ENCODE measurements at regions not wholly inside any gene's neighbourhood (a gene's known extent, or its start where the extent isn't known, plus 50 kb on each side); places are given as distances from the start of the nearest gene placed in this dataset.

DNA sequence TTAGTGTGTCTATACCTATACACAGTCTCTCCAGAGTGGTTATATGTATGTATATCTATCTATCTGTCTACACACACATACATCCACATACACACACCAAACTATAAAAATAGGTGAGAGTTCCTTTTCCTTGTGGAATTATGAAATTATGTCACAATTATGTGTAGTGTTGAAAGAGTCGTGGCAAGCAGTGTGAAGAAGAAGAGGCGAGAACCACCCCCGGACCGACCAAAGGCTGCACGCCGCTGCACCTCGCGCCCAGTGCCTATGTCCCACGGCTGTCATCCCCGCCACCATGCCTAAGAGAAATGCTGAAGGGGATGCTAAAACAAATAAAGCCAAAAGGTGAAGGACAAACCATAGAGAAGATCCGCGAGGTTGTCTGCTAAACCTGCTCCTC, 95.0 kb upstream of the RAP2B start:
- H3K4me3 ChIP-seq (ENCODE audit: low read depth, low read length): no peak overlapping the region
- TF ChIP-seq, protein P1, sequence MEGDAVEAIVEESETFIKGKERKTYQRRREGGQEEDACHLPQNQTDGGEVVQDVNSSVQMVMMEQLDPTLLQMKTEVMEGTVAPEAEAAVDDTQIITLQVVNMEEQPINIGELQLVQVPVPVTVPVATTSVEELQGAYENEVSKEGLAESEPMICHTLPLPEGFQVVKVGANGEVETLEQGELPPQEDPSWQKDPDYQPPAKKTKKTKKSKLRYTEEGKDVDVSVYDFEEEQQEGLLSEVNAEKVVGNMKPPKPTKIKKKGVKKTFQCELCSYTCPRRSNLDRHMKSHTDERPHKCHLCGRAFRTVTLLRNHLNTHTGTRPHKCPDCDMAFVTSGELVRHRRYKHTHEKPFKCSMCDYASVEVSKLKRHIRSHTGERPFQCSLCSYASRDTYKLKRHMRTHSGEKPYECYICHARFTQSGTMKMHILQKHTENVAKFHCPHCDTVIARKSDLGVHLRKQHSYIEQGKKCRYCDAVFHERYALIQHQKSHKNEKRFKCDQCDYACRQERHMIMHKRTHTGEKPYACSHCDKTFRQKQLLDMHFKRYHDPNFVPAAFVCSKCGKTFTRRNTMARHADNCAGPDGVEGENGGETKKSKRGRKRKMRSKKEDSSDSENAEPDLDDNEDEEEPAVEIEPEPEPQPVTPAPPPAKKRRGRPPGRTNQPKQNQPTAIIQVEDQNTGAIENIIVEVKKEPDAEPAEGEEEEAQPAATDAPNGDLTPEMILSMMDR (IDR thresholded peaks at IDR 0.05; ENCODE audit: low read depth, low read length): no peak
- no peak overlapping the region for H3K27ac ChIP-seq (ENCODE audit: low read depth, low read length)
- H3K9me3 ChIP-seq (ENCODE audit: control insufficient read depth, insufficient read depth, low read length): peaks cover 2% of the 10 kb centered on the region; the same call in 1 of the 2 replicates
- no peak for DNase-seq (ENCODE audit: low read depth, low spot score)
- ChIA-PET POLR2A (no interaction called here), CTCF (no interaction called here)
- H3K27me3 ChIP-seq (ENCODE audit: control insufficient read depth, insufficient read depth, low read length): no peaks in the 10 kb centered on the region

DNA sequence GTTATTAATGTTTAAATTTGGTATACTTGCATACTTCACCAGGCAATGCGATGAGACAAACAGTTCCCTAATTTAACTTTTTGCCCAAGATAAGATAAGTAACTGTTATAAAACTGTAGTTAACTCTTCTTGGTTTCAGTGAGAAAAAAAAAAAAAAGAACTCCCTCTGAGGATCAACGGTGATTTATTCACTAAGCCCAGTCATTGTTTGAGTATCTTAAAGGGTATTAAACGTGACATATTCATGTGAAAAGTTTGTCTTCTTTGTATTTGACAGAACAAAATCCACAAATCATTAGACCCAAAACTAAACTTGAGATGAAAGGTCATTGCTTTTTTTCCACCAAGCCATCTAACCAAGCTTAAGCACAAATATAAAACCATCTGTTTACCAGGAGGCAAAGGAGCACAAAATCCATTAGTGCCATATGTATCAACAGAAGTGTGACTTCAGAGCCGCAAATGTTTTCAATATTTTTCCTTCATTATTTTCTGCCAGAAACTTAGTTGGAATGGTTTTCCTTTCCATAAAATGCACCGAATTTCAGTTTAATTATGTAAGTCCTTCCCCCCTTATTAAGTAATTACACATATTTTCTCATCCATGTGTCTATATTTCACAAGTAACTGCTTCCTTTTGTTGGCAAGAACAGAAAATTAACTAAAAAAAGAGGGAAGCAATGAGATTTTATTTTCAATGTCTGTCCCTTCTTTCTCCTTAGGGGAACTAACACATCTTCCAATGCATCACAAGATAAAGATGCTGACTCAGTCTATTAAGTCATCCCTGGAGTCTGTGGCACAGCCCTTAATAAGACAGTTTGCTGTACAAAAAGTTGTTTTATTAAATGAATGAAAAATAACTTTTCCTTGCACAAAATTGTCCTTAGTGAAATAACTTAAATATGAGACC, 92.2 kb upstream of the RAP2B start:
- CTCF ChIA-PET: no interaction called here
- POLR2A ChIA-PET: no interaction called here
- H3K27me3 ChIP-seq (ENCODE audit: control insufficient read depth, insufficient read depth, low read length): no peaks in the 10 kb centered on the region
- H3K27ac ChIP-seq (ENCODE audit: low read depth, low read length): no peak overlapping the region
- TF ChIP-seq, protein P1 (IDR thresholded peaks at IDR 0.05; ENCODE audit: low read depth, low read length): no peak
- peaks cover 2% of the 10 kb centered on the region; the same call in 1 of the 2 replicates for H3K9me3 ChIP-seq (ENCODE audit: control insufficient read depth, insufficient read depth, low read length)
- no peak overlapping the region for H3K4me3 ChIP-seq (ENCODE audit: low read depth, low read length)
- no peak for DNase-seq (ENCODE audit: low read depth, low spot score)

DNA sequence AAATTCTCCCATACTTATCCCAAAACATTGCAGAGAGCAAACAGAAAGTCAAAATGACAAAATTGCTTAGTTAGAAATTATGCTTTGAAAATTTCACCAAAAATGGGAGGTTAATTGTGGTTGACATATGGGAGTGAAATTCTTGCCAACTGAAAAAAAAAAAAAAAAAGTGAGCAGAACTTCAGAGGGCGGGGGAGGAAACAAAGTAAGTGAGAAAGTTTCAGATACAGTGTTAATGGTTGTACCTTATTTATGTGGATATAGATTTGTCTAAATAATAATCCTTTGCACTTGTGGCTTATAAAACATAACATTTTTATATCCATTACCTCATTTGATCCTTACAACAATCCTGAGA, 91.5 kb upstream of the RAP2B start:
- Histone ChIP-seq H3K27ac (ENCODE audit: low read depth, low read length) (no peak overlapping the region), H3K4me3 (ENCODE audit: low read depth, low read length) (no peak overlapping the region), H3K27me3 (ENCODE audit: control insufficient read depth, insufficient read depth, low read length) (no peaks in the 10 kb centered on the region), H3K9me3 (ENCODE audit: control insufficient read depth, insufficient read depth, low read length) (peaks cover 2% of the 10 kb centered on the region; the same call in 1 of the 2 replicates)
- ChIA-PET POLR2A (no interaction called here), CTCF (no interaction called here)
- no peak for DNase-seq (ENCODE audit: low read depth, low spot score)
- TF ChIP-seq, protein P1 (IDR thresholded peaks at IDR 0.05; ENCODE audit: low read depth, low read length): no peak

DNA sequence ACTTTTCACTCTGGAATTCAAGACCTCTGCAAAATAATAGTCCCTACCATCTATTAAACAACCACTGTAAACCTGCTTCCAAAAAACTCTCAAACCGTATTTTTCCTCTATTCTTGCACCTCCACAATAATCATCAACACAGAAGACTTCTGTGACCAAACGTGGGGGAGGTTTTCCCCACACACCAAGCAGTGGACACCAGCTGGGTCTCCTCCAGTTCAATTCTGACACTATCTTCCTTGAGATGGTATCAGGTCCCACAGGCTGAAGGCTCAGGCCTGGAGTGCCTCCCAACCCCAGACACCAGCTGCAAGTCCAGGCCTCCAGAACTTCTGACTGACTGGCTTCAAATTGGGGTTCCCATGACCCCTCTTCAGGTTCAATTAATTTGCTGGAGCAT, 89.6 kb upstream of the RAP2B start:
- Histone ChIP-seq H3K27me3 (ENCODE audit: control insufficient read depth, insufficient read depth, low read length) (no peaks in the 10 kb centered on the region), H3K4me3 (ENCODE audit: low read depth, low read length) (no peak overlapping the region), H3K9me3 (ENCODE audit: control insufficient read depth, insufficient read depth, low read length) (no peaks in the 10 kb centered on the region), H3K27ac (ENCODE audit: low read depth, low read length) (no peak overlapping the region)
- no peak for DNase-seq (ENCODE audit: low read depth, low spot score)
- POLR2A ChIA-PET: no interaction called here
- TF ChIP-seq, protein P1 (IDR thresholded peaks at IDR 0.05; ENCODE audit: low read depth, low read length): no peak
- CTCF ChIA-PET: no interaction called here

DNA sequence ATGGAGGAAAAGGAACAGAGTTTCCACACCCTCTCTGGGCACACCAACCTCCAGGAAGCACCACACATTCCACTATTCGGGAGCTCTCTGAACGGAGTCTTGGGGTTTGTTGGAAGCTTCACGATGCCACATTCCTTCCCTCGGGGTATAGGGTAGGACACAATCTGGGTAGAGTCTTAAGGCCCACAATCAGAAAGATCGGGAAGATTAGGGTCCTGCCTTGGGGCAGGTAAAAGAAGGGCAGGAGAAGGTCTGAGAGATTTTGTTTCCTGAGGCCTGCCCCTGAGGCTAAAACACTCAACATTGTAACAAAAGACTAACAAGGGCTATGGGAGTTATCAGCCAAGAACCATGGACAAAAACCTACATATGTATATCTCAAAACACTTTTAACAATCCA, 89.2 kb upstream of the RAP2B start:
- TF ChIP-seq, protein P1 (IDR thresholded peaks at IDR 0.05; ENCODE audit: low read depth, low read length): no peak
- no peak for DNase-seq (ENCODE audit: low read depth, low spot score)
- no peak overlapping the region for H3K4me3 ChIP-seq (ENCODE audit: low read depth, low read length)
- H3K27ac ChIP-seq (ENCODE audit: low read depth, low read length): no peak overlapping the region
- CTCF ChIA-PET: no interaction called here
- H3K27me3 ChIP-seq (ENCODE audit: control insufficient read depth, insufficient read depth, low read length): no peaks in the 10 kb centered on the region
- H3K9me3 ChIP-seq (ENCODE audit: control insufficient read depth, insufficient read depth, low read length): no peaks in the 10 kb centered on the region
- POLR2A ChIA-PET: no interaction called here

Measured in AG04450 (cell line).